Activated naive CD4-positive, alpha-beta T cell treated with anti-CD3 and anti-CD28 coated beads, Interleukin-2, amount 10 ng/mL, durations not matched to agents 7 days and 5 days (primary cell): ENCODE measurements at regions not wholly inside any gene's neighbourhood (a gene's known extent, or its start where the extent isn't known, plus 50 kb on each side); places are given as distances from the start of the nearest gene placed in this dataset.

Experiments
- CTCF ChIA-PET: fragments of 350-600 bp; sonication (Branson Sonifier 250); formaldehyde crosslinking; loops from one replicate; lab custom pipeline; 2021; ENCODE audit warnings: antibody characterized with exemption; lab: Charles Lee
- DNase-seq: peaks from one replicate; pipeline ENCODE4 v3.0.0-alpha.2; 2020
- H3K27ac Mint-ChIP-seq: one replicate; pipeline ENCODE4 v1.8.0; 2021; ENCODE audit warnings: mild to moderate bottlenecking, moderate library complexity, mixed read lengths
- H3K27me3 Mint-ChIP-seq: one replicate; pipeline ENCODE4 v1.8.0; 2021; ENCODE audit warnings: mild to moderate bottlenecking, mixed read lengths
- H3K36me3 Mint-ChIP-seq: one replicate; pipeline ENCODE4 v1.8.0; 2021; ENCODE audit warnings: mixed read lengths
- H3K4me1 Mint-ChIP-seq: one replicate; pipeline ENCODE4 v1.8.0; 2021; ENCODE audit warnings: mixed read lengths
- H3K4me3 Mint-ChIP-seq: one replicate; pipeline ENCODE4 v1.8.0; 2021; ENCODE audit warnings: mild to moderate bottlenecking, moderate library complexity, mixed read lengths
- H3K9me3 Mint-ChIP-seq: one replicate; pipeline ENCODE4 v1.8.0; 2021; ENCODE audit warnings: mixed read lengths

GRCh38 chr5:124245276-124245675 lies 501.2 kb downstream of the ZNF608 start:
- Mint-ChIP-seq H3K4me3 (no peak overlapping the region), H3K27me3 (no peaks in the 10 kb centered on the region), H3K36me3 (no peaks in the 10 kb centered on the region), H3K9me3 (peaks cover 6% of the 10 kb centered on the region), H3K27ac (no peak overlapping the region), H3K4me1 (no peaks in the 10 kb centered on the region)
- DNase-seq = no peak
- CTCF ChIA-PET = no interaction called here

- no peak for DNase-seq
- Mint-ChIP-seq H3K36me3 (no peaks in the 10 kb centered on the region), H3K4me1 (no peaks in the 10 kb centered on the region), H3K9me3 (no peaks in the 10 kb centered on the region), H3K27me3 (no peaks in the 10 kb centered on the region), H3K27ac (no peak overlapping the region), H3K4me3 (no peak overlapping the region)
- CTCF ChIA-PET = no interaction called here
These were observed 505.7 kb downstream of the ZNF608 start for GRCh38 chr5:124240732-124241131.

GRCh38 chr5:124239572-124239971 lies 506.9 kb downstream of the ZNF608 start:
- no peaks in the 10 kb centered on the region for H3K4me1 Mint-ChIP-seq
- H3K4me3 Mint-ChIP-seq = no peak overlapping the region
- H3K27me3 Mint-ChIP-seq = no peaks in the 10 kb centered on the region
- H3K27ac Mint-ChIP-seq = no peak overlapping the region
- CTCF ChIA-PET = no interaction called here
- DNase-seq = no peak
- no peaks in the 10 kb centered on the region for H3K36me3 Mint-ChIP-seq
- no peaks in the 10 kb centered on the region for H3K9me3 Mint-ChIP-seq

GRCh38 chr5:124238350-124238749 lies 508.1 kb downstream of the ZNF608 start:
- DNase-seq = no peak
- Mint-ChIP-seq H3K4me3 (no peak overlapping the region), H3K36me3 (no peaks in the 10 kb centered on the region), H3K9me3 (no peaks in the 10 kb centered on the region), H3K4me1 (no peaks in the 10 kb centered on the region), H3K27me3 (no peaks in the 10 kb centered on the region), H3K27ac (no peak overlapping the region)
- CTCF ChIA-PET = no interaction called here

- Mint-ChIP-seq H3K4me3 (no peak overlapping the region), H3K27ac (no peak overlapping the region), H3K9me3 (no peaks in the 10 kb centered on the region), H3K36me3 (no peaks in the 10 kb centered on the region), H3K27me3 (no peaks in the 10 kb centered on the region), H3K4me1 (no peaks in the 10 kb centered on the region)
- CTCF ChIA-PET = no interaction called here
- DNase-seq = no peak
These were observed 509.2 kb downstream of the ZNF608 start for GRCh38 chr5:124237206-124237695.

GRCh38 chr5:124236361-124237205 lies 509.9 kb downstream of the ZNF608 start:
- Mint-ChIP-seq H3K9me3 (no peaks in the 10 kb centered on the region), H3K27ac (no peak overlapping the region), H3K4me1 (no peaks in the 10 kb centered on the region), H3K27me3 (no peaks in the 10 kb centered on the region), H3K4me3 (no peak overlapping the region), H3K36me3 (no peaks in the 10 kb centered on the region)
- CTCF ChIA-PET = no interaction called here
- DNase-seq = no peak

- Mint-ChIP-seq H3K4me3 (no peak overlapping the region), H3K4me1 (no peaks in the 10 kb centered on the region), H3K36me3 (no peaks in the 10 kb centered on the region), H3K9me3 (no peaks in the 10 kb centered on the region), H3K27ac (no peak overlapping the region), H3K27me3 (no peaks in the 10 kb centered on the region)
- no peak for DNase-seq
- CTCF ChIA-PET = no interaction called here
These were observed 510.9 kb downstream of the ZNF608 start for GRCh38 chr5:124235576-124235975.

- Mint-ChIP-seq H3K36me3 (no peaks in the 10 kb centered on the region), H3K4me3 (no peak overlapping the region), H3K27me3 (no peaks in the 10 kb centered on the region), H3K27ac (no peak overlapping the region), H3K9me3 (peaks cover 1% of the 10 kb centered on the region), H3K4me1 (no peaks in the 10 kb centered on the region)
- CTCF ChIA-PET = no interaction called here
- no peak for DNase-seq
These were observed 511.5 kb downstream of the ZNF608 start for GRCh38 chr5:124234770-124235562.

- H3K27me3 Mint-ChIP-seq = no peaks in the 10 kb centered on the region
- CTCF ChIA-PET = no interaction called here
- no peak overlapping the region for H3K27ac Mint-ChIP-seq
- H3K4me1 Mint-ChIP-seq = no peaks in the 10 kb centered on the region
- H3K4me3 Mint-ChIP-seq = no peak overlapping the region
- no peaks in the 10 kb centered on the region for H3K36me3 Mint-ChIP-seq
- DNase-seq = no peak
- H3K9me3 Mint-ChIP-seq = peaks cover 1% of the 10 kb centered on the region
These were observed 512.2 kb downstream of the ZNF608 start for GRCh38 chr5:124234022-124234769.

GRCh38 chr5:124232515-124232914 lies 513.9 kb downstream of the ZNF608 start:
- CTCF ChIA-PET = no interaction called here
- Mint-ChIP-seq H3K27me3 (no peaks in the 10 kb centered on the region), H3K27ac (no peak overlapping the region), H3K4me3 (no peak overlapping the region), H3K36me3 (no peaks in the 10 kb centered on the region), H3K4me1 (no peaks in the 10 kb centered on the region), H3K9me3 (peaks cover 4% of the 10 kb centered on the region)
- DNase-seq = no peak

GRCh38 chr5:124231802-124232201 lies 514.6 kb downstream of the ZNF608 start:
- no peaks in the 10 kb centered on the region for H3K36me3 Mint-ChIP-seq
- no peak overlapping the region for H3K27ac Mint-ChIP-seq
- DNase-seq = no peak
- H3K4me3 Mint-ChIP-seq = no peak overlapping the region
- H3K27me3 Mint-ChIP-seq = no peaks in the 10 kb centered on the region
- CTCF ChIA-PET = no interaction called here
- peaks cover 4% of the 10 kb centered on the region for H3K9me3 Mint-ChIP-seq
- no peaks in the 10 kb centered on the region for H3K4me1 Mint-ChIP-seq

GRCh38 chr5:124231230-124231629 lies 515.2 kb downstream of the ZNF608 start:
- H3K27me3 Mint-ChIP-seq = no peaks in the 10 kb centered on the region
- no peaks in the 10 kb centered on the region for H3K36me3 Mint-ChIP-seq
- DNase-seq = no peak
- no peaks in the 10 kb centered on the region for H3K4me1 Mint-ChIP-seq
- CTCF ChIA-PET = no interaction called here
- peaks cover 4% of the 10 kb centered on the region for H3K9me3 Mint-ChIP-seq
- no peak overlapping the region for H3K27ac Mint-ChIP-seq
- no peak overlapping the region for H3K4me3 Mint-ChIP-seq

- H3K4me3 Mint-ChIP-seq = no peak overlapping the region
- H3K27ac Mint-ChIP-seq = no peak overlapping the region
- peaks cover 4% of the 10 kb centered on the region for H3K9me3 Mint-ChIP-seq
- no peak for DNase-seq
- no peaks in the 10 kb centered on the region for H3K27me3 Mint-ChIP-seq
- no peaks in the 10 kb centered on the region for H3K36me3 Mint-ChIP-seq
- no peaks in the 10 kb centered on the region for H3K4me1 Mint-ChIP-seq
- CTCF ChIA-PET = no interaction called here
These were observed 516.0 kb downstream of the ZNF608 start for GRCh38 chr5:124230456-124230855.

- Mint-ChIP-seq H3K4me1 (no peaks in the 10 kb centered on the region), H3K9me3 (peaks cover 8% of the 10 kb centered on the region), H3K27ac (no peak overlapping the region), H3K4me3 (no peak overlapping the region), H3K36me3 (no peaks in the 10 kb centered on the region), H3K27me3 (no peaks in the 10 kb centered on the region)
- CTCF ChIA-PET = no interaction called here
- DNase-seq = no peak
These were observed 517.1 kb downstream of the ZNF608 start for GRCh38 chr5:124229352-124229751.
